Panc1 (cell line): ENCODE measurements at regions not wholly inside any gene's neighbourhood (a gene's known extent, or its start where the extent isn't known, plus 50 kb on each side); places are given as distances from the start of the nearest gene placed in this dataset.

Experiments
- ATAC-seq: fragments of 200-7000 bp; cut with Tn5 transposase; 2 replicates; pipeline ENCODE4 v1.9.1; 2020; ENCODE audit warnings: mild to moderate bottlenecking, moderate library complexity
- BruUV-seq: library from RNA; stranded (reverse); fragments of 400-500 nt; replicated peaks from 2 replicates; lab custom pipeline; 2021; lab: Mats Ljungman, UMichigan
- CTCF ChIA-PET: fragments of 300-600 bp; sonication (Branson Sonifier 250); formaldehyde crosslinking; loops from one replicate; lab custom pipeline; 2022; ENCODE audit warnings: antibody characterized with exemption; lab: Charles Lee
- POLR2A ChIA-PET: fragments of 300-600 bp; sonication (Branson Sonifier 250); formaldehyde crosslinking; loops from one replicate; lab custom pipeline; 2022; ENCODE audit warnings: antibody characterized with exemption; lab: Charles Lee
- DNase-seq: peaks from one replicate; pipeline ENCODE4 v3.0.0-alpha.2; 2010; ENCODE audit warnings: low read depth, low spot score
- H3K27ac ChIP-seq: 2 replicates; pipeline ENCODE4 v1.5.1; 2011; ENCODE audit warnings: mild to moderate bottlenecking, low read length, inconsistent platforms
- H3K27me3 ChIP-seq: fragments of 200-500 bp; sonication (Bioruptor generic); 2 replicates; pipeline ENCODE4 v1.6.0; 2014; ENCODE audit warnings: low read length, inconsistent platforms; ENCODE audit not compliant: control insufficient read depth, insufficient read depth
- H3K36me3 ChIP-seq: fragments of 200-500 bp; sonication (Bioruptor generic); 2 replicates; pipeline ENCODE4 v1.5.1; 2014; ENCODE audit warnings: inconsistent platforms, mild to moderate bottlenecking, low read length, moderate library complexity; ENCODE audit not compliant: control insufficient read depth, insufficient read depth
- H3K4me1 ChIP-seq: 2 replicates; pipeline ENCODE4 v1.5.1; 2011; ENCODE audit warnings: inconsistent platforms, mild to moderate bottlenecking, low read length, moderate library complexity; ENCODE audit not compliant: control insufficient read depth, insufficient read depth
- H3K4me3 ChIP-seq, 2 experiments: 2 replicates each; pipeline ENCODE4 v1.5.1; 2011 to 2012; ENCODE audit warnings: low read depth in 2 of 2, low read length in 2 of 2, mild to moderate bottlenecking in 2 of 2, inconsistent platforms in 1 of 2, moderate library complexity in 1 of 2
- H3K9me3 ChIP-seq: fragments of 200-500 bp; sonication (Bioruptor generic); 2 replicates; pipeline ENCODE4 v1.5.1; 2014; ENCODE audit warnings: low read depth, mild to moderate bottlenecking, inconsistent platforms, low read length, moderate library complexity; ENCODE audit not compliant: control insufficient read depth, insufficient read depth
- CTCF ChIP-seq: fragments of 450-650 bp; IDR thresholded peaks from 2 replicates; pipeline ENCODE4 v1.5.1; 2017; ENCODE audit warnings: mild to moderate bottlenecking
- POLR2AphosphoS5 ChIP-seq: IDR thresholded peaks from 2 replicates; pipeline ENCODE4 v1.6.1; 2012; ENCODE audit warnings: mild to moderate bottlenecking, low read depth, low read length, moderate library complexity
- REST ChIP-seq, 2 experiments: IDR thresholded peaks; 2 replicates each; pipeline ENCODE4 v1.6.1; 2011 to 2012; ENCODE audit warnings: low read depth in 2 of 2, control low read depth in 1 of 2, low read length in 1 of 2, mild to moderate bottlenecking in 1 of 2, moderate library complexity in 1 of 2; ENCODE audit not compliant: insufficient read depth in 1 of 2
- SIN3A ChIP-seq: IDR thresholded peaks from 2 replicates; pipeline ENCODE4 v1.6.1; 2012; ENCODE audit warnings: low read depth, mild to moderate bottlenecking, low read length, moderate library complexity, borderline replicate concordance; ENCODE audit not compliant: insufficient read depth
- TCF7L2 ChIP-seq: IDR thresholded peaks from 2 replicates; pipeline ENCODE4 v1.6.1; 2011; ENCODE audit warnings: mild to moderate bottlenecking, low read depth, low read length, inconsistent platforms
- in situ Hi-C: cut with HindIII; loops from 2 replicates; pipeline ENCODE4 v1.10.0; 2016; ENCODE audit warnings: low sequenced_read_pairs, low pct_unique_long_range_greater_than_20kb
- intact Hi-C: fragments of 100-400 bp; cut with micrococcal nuclease; formaldehyde crosslinking; loops from one replicate; pipeline ENCODE4 v1.10.0; 2022; ENCODE audit not compliant: unreplicated experiment

GRCh38 chr3:68239542-68239941 is 585.1 kb upstream of the SUCLG2 start:
- ChIA-PET CTCF (no interaction called here), POLR2A (no interaction called here)
- no peaks in the 10 kb centered on the region for H3K36me3 ChIP-seq
- no peaks in the 10 kb centered on the region for H3K27me3 ChIP-seq
- no peak overlapping the region for H3K4me3 ChIP-seq
- DNase-seq (no peak), ATAC-seq (no peak)
- no peaks in the 10 kb centered on the region for H3K4me1 ChIP-seq
- in situ Hi-C loops (no loop called here), intact Hi-C loops (no loop called here)
- H3K9me3 ChIP-seq = no peaks in the 10 kb centered on the region
- BruUV-seq = no TSS peak
- H3K27ac ChIP-seq = no peak overlapping the region
- no peak for TF ChIP-seq POLR2AphosphoS5
- TF ChIP-seq REST (IDR thresholded peaks at IDR 0.05; ENCODE audit: insufficient read depth in 1 of 2, low read depth in 2 of 2, low read length in 1 of 2) = no peak
- no peak for TF ChIP-seq CTCF
- TF ChIP-seq TCF7L2 = no peak
- TF ChIP-seq SIN3A = no peak

GRCh38 chr3:68234076-68234780 is 579.8 kb upstream of the SUCLG2 start:
- ChIA-PET CTCF (no interaction called here), POLR2A (no interaction called here)
- Histone ChIP-seq H3K36me3 (no peaks in the 10 kb centered on the region), H3K4me1 (no peaks in the 10 kb centered on the region), H3K4me3 (no peak overlapping the region), H3K27ac (no peak overlapping the region), H3K27me3 (no peaks in the 10 kb centered on the region), H3K9me3 (no peaks in the 10 kb centered on the region)
- no TSS peak for BruUV-seq
- in situ Hi-C loops (no loop called here), intact Hi-C loops (no loop called here)
- no peak for TF ChIP-seq POLR2AphosphoS5
- TF ChIP-seq CTCF = no peak
- TF ChIP-seq TCF7L2 = no peak
- TF ChIP-seq SIN3A = no peak
- TF ChIP-seq REST (IDR thresholded peaks at IDR 0.05; ENCODE audit: insufficient read depth in 1 of 2, low read depth in 2 of 2, low read length in 1 of 2) = no peak
- DNase-seq = no peak
- no peak for ATAC-seq
